NCI-H82 (cell line): ENCODE measurements at regions not wholly inside any gene's neighbourhood (a gene's known extent, or its start where the extent isn't known, plus 50 kb on each side); places are given as distances from the start of the nearest gene placed in this dataset.
"Not testable (repeated sequence)": the region's sequence is repeated elsewhere in the genome, so short reads cannot be mapped to it uniquely, and the experiment has no call there.

Source experiments
- DNase-seq: peaks from one replicate; lab custom pipeline; 2025; lab: John Stamatoyannopoulos, UW

DNA sequence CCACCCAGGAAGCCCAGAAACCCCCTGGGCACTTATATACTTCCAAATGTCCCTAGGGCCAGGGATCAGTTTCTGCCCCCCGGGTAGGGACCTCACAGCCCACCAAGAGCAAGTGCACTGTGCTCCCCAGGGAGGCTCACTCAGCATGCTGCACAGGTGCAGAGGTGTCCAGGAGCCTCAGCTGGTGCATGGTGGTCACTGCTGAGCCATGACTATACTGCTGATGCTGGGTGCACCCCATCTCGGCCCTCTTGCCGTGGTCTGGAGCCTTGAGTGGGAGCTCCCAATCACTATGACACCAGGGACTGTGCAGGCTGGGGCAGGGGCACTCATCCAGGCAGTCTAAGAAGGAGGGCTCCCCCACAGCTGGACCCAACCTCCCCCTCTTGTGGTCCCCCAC lies 617.8 kb upstream of the RAB6C start:
- DNase-seq = no peak

DNA sequence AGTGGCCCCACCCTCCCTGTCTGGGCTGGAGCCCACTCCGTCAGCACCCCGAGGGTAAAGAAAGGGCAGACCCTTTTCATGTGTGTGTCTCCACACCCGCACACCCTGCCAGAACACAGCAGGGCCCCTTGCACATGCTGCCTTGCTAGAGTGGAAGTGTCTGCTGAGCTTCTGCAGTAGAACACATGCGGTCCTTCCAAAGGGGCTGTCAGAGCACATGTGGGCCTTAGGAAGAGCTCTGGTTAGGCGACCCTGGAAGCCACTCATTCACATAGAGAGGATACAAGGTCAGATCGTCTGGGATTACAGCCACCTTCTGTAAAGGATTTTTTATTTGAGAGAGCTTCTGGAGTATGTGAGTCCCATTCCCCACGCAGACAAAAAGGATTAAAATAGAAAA lies 613.2 kb upstream of the RAB6C start:
- no peak for DNase-seq

DNA sequence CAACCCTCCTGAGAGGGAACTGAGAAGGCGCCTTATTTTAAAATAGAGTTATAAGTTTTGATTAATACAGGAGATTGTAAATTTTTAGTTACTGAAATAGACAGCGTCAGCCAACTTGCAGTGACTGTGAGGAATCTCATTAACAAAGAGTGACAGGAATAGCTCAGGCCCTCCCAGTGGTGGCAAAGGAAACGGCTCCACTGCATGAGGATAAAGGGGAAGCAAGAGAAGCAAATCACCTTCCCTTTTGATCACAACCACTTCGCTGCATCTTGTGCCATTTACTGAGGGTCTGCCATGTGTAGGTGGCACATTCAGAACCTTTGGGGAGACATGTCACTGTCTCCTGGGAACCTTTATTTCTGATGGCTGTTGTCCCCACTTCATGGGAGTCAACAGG lies 612.4 kb upstream of the RAB6C start:
- DNase-seq = no peak

DNA sequence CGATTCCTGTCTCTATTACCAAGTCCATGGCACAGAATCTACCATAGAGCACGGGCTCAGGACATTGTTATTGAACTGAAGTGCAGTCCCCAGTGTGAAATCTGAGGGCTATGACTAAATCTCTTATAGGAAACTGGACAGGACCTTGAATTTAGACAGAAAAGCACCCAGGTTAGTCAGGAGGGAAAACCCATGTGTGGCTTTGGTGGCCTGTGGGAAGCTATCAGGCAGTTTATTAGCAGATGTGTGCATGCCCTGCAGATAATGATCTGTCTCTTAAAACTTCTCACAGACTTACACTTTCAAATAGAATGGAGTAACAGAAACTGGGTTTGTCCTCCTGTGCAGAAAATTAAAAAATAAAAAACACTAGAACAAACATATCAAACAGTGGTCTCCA lies 610.0 kb upstream of the RAB6C start:
- DNase-seq = no peak

DNA sequence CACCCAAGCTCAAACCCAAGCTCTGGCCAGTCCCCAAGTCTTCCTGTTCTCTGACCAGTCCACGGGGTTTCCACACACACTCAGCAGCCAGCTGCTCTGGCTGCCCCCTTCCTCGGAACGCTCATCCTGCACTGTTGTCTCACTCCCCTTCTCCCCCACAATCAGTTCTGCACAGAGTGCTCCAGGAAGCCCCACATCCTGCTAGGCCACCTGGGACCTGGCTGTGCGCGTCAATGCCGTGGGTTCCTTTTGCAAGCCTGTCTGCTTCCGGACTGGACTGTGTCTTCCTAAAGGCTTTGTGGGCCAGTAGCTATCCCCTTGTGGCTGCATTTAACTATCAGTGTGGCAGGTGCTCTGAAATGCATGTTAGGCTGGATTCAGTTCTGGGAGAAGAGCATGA lies 605.0 kb upstream of the RAB6C start:
- no peak for DNase-seq

DNA sequence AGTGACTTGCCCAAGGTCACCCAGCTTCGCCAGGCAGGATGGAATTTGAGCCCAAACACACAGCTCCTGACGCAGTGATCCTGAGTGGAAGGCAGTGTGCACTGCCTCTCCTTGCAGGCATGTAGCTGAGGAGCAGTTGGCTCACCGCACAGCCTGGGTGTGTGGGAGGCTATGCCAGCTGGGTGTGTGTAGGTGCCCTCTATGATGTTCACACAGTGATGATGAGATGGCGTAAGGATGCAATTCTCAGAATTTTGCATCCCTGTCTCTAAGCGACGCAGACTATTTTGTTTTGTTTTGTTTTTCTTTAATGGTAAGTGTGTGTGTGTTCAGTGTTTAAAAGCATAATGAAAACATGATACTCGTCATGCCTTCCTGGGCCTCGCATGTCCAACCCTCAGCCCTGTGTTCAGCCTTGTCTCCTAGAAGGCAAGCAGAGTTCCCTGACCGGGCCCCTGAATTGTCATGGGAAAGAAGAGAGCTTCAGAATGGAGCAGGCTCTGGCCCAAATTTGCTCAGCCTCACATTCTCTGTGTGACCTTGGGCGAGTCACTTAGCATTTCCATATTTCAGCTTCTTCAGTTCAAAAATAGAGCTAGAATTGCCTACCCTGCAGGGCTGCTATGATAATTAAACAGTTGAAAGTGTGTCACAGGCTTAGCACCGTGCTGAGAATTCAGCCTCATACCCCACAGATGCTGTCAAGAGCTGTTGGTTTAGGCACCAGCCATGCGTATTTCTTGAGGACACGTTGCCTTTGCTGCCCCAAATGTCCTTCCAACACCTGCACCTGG lies 603.6 kb upstream of the RAB6C start:
- DNase-seq = no peak

DNA sequence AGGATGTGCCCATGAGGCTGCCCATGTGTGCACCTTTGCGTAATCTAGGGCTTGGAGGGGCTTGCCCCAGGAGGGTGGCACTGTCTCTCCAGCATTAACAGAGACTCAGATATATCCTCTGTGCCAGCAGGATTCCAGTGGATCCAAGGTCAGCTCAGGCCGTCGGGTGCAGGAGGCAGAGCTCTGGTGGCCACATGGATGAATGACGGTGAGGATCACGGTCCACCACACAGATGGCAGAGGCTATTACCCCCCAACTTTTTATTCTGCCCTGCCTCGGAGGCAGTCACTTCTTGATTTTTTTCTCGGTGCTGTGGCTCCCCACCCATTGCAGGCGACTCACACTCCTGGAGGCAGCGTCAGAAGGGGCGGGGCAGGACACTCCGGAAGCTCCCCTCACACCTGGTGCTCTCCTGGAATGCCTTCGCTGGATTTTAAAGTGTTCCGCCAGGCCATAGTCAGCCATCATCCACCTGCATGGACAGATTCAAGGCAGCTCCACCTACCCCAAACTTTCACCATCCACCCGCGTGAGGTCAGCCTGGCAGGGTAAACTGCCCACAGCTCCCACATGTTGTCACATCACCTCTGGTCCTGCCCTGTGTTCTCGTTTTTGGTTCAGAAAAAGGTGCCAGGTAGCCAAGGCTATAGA lies 602.9 kb upstream of the RAB6C start:
- no peak for DNase-seq

DNA sequence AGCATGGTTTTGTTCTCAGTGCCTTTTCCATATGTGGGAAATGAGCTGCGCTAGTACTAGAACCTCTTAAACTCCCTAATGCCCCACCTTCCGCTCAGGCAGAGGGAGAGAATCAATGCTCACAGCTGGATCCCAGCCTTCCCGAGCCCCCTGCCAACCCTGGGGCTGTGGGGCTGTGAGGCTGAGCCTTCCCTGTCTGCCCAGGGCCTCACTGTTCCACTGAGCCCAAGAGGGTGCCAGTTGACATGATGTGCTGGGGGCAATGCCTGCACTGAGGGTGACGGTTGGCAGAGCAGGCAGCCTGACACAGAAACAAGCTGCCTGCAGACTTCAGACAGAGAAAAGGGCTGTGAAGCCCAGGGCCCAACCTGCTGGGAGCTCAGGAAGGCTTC lies 602.4 kb upstream of the RAB6C start:
- no peak for DNase-seq

DNA sequence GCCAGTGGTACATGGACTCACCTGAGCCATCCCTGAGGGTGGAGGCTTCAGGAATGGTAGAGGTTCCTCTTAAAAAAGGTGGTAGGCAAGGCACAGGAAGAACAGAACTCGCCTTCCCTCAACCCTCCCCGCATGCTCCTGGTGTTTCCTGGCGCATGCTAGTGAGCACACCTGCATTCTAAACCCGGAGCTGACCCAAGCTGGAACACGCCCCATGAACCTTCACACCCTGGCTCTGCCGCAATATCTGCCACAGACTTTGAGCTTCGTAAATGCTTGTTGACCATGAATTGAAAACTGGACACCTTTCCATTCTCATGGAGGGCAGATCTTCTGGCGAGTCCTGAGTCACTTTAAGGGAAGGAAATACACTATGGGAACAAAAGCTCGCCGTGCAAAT lies 601.3 kb upstream of the RAB6C start:
- no peak for DNase-seq

DNA sequence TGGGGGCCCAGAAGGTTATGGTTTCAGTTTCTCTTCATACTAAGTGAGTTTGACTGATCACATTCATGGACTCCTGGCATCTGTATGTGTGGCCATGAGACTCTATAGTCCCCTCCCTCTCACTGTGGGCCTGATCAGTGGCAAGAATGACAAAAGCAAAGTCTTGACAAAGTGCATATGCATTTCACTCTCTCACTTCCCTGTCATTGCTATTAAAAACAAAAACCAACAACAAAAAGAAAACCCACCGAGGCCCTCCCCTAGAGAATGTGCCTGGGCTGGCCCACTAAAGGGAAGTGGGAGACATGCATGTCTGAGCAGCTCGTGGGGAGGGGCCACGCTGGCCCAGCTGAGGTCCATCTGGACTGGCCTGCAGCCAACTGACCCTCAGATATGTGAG lies 600.1 kb upstream of the RAB6C start:
- no peak for DNase-seq

DNA sequence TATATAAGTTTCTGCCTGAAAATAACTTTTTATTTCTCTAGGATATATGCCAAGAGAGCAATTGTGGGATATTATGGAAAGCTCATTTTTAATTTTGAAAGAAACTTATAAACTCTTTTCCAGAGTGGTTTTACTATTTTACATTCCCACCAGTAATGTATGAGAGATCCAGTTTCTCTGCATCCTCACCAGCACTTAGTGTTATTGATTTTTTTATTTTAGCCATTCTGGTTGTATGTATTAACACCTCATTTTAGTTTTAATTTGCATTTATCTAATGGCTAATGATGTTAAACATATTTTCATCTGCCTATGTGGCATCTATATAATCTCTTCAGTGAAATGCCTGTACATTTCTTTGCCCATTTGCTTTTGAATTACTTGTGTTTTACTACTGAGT lies 597.7 kb upstream of the RAB6C start:
- no peak for DNase-seq

DNA sequence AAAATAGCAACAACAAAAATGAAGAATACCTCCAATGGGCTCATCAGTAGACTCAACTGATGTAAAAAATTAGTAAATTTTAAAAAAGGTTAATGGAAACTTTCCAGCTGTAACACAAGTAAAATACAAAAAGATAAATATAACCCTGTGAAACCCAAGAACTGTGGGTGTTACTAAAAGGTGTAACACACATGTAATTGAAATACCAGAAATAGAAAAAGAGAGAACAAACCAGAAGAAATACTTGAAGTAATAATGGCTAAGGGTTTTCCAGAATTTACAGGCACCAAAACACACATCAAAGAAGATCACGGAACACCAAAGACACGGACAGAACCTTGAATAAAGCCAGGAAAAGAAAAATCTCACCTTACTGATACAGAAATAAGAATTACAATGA lies 590.6 kb upstream of the RAB6C start:
- no peak for DNase-seq

DNA sequence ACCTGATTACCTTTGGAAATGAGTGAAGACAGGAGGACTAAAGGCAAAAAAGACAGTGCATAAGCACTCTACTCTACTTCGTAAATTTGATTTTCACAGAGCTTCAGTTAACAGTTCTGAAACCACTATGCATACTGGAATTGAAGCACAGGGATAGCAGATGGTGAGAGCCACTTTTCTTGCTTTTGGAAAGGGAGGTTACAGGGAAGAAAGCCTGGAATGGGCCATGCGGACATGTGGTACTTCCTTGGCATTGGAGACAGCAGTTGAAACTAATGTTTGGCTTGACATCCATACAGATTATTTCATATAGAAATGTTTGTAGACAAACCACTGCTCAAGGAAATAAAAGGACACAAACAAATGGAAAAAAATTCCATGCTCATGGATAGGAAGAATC lies 585.6 kb upstream of the RAB6C start:
- DNase-seq = no peak

DNA sequence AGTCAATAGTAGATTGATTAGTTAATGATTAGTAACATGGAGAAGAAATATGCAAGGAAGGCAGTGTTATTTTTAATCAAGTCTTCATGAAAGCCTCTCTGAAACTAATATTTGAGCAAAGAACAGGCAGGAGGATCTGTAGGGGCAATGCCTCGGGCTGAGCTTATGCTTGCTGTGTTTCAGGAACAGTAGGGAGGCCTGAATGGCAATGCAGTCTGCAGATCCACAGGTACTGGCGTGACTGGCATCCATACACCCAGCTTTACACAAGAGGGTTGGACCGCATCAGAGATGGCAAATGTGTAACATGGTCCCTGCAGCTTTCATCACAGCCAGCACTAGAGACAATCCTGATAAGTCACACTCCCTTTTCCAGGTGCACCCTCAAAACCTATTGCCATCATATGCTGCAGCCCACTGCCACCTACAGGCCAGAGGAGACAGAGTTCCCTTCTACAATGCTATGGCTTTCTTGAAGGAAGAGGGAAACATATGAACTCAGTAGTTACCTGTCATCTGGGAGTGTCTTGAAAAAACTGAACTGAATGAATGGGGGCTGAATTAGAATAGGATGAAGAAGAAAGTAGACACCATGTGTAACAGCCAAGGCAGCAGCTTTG lies 582.4 kb upstream of the RAB6C start:
- peak; percentile 61 for DNase-seq

DNA sequence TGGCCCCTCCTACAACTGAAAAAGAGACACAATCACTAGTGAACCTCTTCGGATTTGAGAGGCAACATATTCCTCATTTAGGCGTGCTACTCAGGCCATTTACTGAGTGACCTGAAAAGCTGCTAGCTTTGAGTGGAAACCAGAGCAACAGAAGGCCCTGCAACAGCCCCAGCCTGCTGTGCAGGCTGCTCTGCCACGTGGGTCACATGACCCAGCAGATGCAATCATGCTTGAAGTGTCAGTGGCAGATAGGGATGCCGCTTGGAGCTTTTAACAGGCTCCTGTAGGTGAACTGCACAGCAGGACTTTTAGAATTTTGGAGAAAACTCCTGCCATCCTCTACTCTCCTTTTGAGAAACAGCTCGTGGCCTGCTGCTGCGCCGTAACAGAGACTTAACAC lies 578.6 kb upstream of the RAB6C start:
- peak; percentile 10 for DNase-seq

DNA sequence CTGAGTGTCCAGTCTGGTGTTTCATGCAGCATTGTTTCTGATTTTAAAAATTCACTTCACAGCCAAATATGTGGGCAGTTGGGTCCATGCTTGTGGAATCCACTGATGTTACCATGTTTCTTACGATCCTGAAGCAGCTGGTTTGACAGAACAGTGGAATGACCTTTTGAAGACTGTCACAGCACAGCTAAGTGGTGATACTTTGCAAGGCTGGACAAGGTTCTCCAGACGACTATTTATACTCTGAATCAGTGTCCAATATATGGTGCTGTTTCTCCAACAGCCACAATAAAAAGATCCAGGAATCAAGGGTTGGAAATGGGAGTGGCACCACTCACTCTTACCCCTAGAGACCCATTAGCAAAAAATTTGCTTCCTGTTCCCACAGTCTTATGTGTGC lies 577.4 kb upstream of the RAB6C start:
- DNase-seq = no peak

DNA sequence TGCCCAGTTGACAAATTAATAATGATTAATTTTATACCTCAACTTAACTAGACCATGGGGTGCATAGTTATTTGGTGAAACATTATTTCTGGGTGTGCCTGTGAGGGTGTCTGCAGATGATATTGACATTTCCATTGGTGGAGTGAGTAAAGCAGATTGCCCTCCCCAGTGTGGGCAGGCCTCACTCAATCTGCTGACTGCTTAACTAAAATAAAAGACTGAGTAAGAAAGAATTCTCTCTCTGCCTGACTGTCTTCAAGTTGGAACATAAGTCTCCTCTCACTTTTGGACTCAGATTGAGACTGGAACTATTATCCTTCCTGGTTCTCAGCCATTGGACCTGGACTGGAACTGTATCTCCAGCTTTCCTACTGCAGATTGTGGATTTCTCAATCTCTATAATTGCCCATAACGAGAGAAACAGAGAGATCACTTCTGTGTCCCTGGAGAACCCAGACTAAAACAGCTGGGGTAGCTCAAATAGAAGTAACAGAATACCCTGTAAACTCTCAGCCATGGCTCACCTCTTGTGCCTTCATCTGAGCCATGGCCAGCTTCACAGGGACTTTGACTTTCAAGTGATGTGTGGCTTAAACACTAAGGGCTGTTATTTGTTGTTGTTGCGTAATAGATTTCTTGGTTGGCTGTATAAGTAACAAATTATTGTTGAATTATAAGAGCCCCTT lies 575.3 kb upstream of the RAB6C start:
- DNase-seq = no peak

DNA sequence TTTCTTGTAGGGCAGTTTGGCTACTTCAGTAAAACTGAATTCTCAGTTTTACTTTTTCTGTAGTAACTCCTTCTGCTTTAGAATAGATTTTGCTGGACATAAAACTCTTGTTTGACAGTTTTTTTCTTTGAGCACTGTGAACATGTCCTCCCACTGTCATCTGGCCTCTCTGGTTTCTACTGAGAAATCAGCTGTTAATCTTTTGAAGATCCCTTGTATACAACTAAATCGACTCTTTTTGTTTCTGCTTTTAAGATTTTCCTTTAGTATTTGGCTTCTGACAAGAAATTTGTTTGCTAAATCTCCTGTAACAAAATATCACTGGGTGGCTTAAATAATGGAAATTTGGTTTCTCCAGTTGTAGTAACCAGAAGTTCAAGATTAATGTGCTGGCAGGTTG lies 570.9 kb upstream of the RAB6C start:
- no peak for DNase-seq

DNA sequence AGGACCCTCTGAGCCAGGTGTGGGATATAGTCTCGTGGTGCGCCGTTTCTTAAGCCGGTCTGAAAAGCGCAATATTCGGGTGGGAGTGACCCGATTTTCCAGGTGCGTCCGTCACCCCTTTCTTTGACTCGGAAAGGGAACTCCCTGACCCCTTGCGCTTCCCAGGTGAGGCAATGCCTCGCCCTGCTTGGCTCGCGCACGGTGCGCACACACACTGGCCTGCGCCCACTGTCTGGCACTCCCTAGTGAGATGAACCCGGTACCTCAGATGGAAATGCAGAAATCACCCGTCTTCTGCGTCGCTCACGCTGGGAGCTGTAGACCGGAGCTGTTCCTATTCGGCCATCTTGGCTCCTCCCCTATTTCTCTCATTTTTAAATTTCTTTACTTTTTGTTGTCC lies 562.4 kb upstream of the RAB6C start:
- DNase-seq = not testable (repeated sequence)

DNA sequence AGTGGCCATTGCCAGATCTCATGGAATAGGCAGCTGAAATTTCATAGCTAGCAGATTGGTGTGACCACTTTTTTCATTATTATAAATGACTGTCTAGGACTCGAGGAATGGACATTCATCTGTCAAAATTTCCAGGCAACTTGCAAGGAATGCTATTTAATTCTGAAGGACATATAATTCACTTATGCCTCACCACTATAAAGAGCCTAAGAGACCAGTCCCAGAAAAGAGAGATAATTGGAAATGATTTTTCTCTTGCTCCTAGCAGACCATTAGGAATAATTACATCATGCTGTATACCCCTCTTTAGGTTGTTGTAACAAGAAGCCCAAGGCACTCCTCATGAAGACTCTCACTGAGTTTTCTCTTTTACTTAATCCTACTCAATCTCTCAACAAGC lies 557.4 kb upstream of the RAB6C start:
- DNase-seq = no peak

DNA sequence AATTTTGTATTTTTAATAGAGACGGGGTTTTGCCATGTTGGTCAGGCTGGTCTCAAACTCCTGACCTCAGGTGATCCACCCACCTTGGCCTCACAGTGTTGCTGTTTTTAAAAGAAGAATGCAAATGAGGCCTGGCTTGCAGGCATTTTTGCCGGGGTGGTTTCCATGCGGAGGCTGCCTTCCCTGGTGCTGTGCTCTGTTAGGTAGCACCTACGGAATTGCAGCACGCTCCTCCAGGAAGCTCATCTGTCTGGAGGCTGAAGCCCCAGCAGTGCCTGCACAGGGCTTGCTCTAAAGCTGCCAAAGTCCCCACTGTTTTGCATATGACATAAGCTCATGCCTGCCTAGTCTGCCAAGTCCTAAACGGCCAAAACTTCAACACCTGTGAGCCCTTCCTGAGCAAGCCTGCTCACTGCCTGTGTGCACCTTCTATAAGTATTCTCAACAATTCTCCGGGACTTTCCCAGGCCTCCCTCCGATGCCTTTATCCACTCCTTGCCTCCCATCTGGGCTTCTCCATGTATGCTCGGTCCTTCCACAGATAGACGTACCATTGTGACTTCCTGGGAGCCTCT lies 551.3 kb upstream of the RAB6C start:
- DNase-seq = no peak

DNA sequence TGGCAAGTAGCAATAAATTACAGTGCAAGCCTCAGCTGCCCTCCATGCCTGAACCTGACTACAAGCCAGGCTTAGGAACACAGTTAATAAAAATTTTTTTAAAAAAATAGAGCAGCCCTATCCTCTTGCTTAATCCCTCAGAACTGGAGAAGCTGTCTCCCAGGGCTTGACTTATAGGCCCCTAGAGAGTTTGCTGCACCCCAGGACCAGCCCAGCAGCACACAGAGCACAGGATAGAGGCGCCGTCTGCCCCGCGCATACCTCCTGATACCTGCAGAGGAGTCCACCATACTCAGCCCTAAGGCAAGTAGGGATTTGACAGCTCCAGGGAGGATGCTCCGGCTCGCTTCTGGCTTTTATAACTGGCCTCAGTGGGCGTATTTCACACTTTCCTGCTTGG lies 548.6 kb upstream of the RAB6C start:
- no peak for DNase-seq

DNA sequence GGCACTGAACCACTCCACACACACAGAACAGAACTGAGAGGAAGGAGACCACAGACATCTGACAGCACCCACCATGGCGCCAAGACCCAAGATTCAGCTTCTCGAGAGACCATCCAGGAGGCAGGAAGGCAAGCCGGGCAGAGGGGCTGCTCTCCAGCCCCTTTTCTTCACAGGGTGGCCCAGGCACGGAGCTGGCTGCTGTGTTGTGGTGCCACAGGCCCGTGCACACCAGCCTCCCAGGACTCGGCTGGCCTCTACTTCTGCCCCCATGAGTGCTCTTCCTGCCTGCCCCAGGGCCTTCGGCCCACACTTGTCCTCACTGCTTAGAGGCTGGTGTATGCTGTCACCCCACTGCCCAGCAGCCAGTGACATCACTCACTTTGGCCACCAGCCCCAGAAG lies 547.6 kb upstream of the RAB6C start:
- DNase-seq = no peak
